ENCODE measurements at regions not wholly inside any gene's neighbourhood (a gene's known extent, or its start where the extent isn't known, plus 50 kb on each side); places are given as distances from the start of the nearest gene placed in this dataset.
"Not testable (repeated sequence)": the region's sequence is repeated elsewhere in the genome, so short reads cannot be mapped to it uniquely, and the experiment has no call there.

- no peak for DNase-seq
- TF ChIP-seq GATA1 (IDR thresholded peaks at IDR 0.05; ENCODE audit: low read depth, low read length) (no peak), POLR2A (IDR thresholded peaks at IDR 0.05; ENCODE audit: low read length) (no peak)
These were observed 71.7 kb upstream of the CPSF6 start for GRCh38 chr12:69167648-69168165.

DNA sequence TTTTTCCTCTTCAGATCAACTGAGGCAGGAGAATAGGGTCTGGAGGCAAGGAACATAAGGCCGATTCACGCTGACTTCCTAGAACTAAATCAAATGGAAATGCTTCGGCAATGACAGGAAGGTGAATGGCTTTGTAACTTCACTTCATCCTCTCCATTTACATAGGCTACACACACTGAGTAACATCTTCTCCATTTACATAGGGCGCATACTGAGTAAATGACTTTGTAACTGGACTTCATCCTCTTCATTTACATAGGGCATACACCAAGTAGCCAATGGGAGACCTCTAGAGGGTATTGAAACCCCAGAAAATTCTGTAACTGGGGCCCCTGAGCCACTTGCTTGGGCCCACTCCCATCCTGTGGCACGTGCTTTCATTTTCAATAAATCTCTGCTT is 71.0 kb upstream of the CPSF6 start:
- DNase-seq: no peak
- TF ChIP-seq GATA1 (IDR thresholded peaks at IDR 0.05; ENCODE audit: low read depth, low read length) (no peak), POLR2A (IDR thresholded peaks at IDR 0.05; ENCODE audit: low read length) (no peak)

DNA sequence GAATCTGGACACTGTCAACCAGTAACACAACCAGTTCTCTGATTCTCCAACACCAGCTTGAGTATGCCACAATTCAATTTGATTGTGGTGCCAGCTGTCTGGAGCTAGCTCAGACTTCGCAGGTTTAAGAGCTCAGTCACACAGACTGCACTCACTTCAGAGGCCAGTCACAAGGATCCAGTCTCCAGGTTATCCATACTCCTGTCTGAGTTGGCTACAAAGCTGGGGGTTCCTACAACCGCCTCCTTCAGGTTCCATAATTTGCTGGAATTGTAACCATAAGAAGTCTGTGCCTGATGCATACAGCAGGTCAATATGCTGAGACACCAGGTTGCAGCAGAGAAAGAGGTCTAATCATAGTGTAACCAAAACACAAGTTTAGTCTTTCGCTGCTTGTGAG is 70.5 kb upstream of the CPSF6 start:
- TF ChIP-seq GATA1 (IDR thresholded peaks at IDR 0.05; ENCODE audit: low read depth, low read length) (no peak), POLR2A (IDR thresholded peaks at IDR 0.05; ENCODE audit: low read length) (no peak)
- no peak for DNase-seq

GRCh38 chr12:69170293-69170692 is 69.1 kb upstream of the CPSF6 start:
- no peak for DNase-seq
- TF ChIP-seq GATA1 (IDR thresholded peaks at IDR 0.05; ENCODE audit: low read depth, low read length): no peak
- TF ChIP-seq POLR2A (IDR thresholded peaks at IDR 0.05; ENCODE audit: low read length): no peak

- TF ChIP-seq GATA1 (IDR thresholded peaks at IDR 0.05; ENCODE audit: low read depth, low read length) (no peak), POLR2A (IDR thresholded peaks at IDR 0.05; ENCODE audit: low read length) (no peak)
- no peak for DNase-seq
These were observed 67.5 kb upstream of the CPSF6 start for GRCh38 chr12:69171881-69172280.

- DNase-seq: no peak
These were observed 66.9 kb upstream of the CPSF6 start for GRCh38 chr12:69172491-69172890.

GRCh38 chr12:69173368-69173767 is 66.0 kb upstream of the CPSF6 start:
- TF ChIP-seq GATA1 (IDR thresholded peaks at IDR 0.05; ENCODE audit: low read depth, low read length) (no peak), POLR2A (IDR thresholded peaks at IDR 0.05; ENCODE audit: low read length) (no peak)
- DNase-seq: no peak

More at GRCh38 chr12:69172491-69172890, 66.9 kb upstream of the CPSF6 start:
- no peak for TF ChIP-seq GATA1 (IDR thresholded peaks at IDR 0.05; ENCODE audit: low read depth, low read length)
- no peak for TF ChIP-seq POLR2A (IDR thresholded peaks at IDR 0.05; ENCODE audit: low read length)

DNA sequence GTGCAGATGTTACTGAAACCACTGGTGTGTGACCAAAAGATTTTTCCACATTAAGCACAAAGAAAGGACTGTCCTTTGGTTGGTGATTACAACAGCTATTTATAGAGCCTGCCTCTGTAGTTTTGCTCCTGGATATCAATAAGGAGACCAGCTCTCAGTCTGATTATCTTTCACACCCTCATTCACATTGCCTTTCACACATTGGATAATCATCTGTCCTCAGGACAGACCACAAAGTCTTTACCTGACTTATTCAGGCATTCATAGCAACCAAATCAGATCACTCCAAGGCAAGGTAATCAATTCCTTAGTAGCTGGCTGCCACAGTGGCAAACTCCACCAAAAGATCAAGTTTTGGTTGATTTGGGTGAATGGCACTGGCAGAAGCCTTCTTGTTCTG is 59.6 kb upstream of the CPSF6 start:
- TF ChIP-seq GATA1 (IDR thresholded peaks at IDR 0.05; ENCODE audit: low read depth, low read length) (no peak), POLR2A (IDR thresholded peaks at IDR 0.05; ENCODE audit: low read length) (no peak)
- peak in 1 of 2 experiments; percentile 73 for DNase-seq

DNA sequence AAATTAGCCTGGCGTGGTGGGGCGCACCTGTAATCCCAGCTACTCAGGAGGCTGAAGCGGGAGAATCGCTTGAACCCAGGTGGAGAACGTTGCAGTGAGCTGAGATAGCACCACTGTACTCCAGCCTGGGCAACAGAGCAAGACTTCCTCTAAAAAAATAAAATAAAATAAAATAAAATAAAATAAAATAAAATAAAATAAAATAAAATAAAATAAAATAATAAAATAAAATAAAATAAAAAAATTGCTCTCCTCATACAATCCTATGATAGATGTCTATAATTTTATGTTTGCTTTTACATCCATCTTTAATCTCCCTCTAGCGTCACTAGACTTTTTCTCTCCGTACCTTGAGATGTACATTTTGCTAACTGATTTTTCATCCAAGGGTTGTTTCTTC is 51.8 kb upstream of the CPSF6 start:
- DNase-seq: not testable (repeated sequence)

- DNase-seq: peak; percentile 25 to 30
- TF ChIP-seq POLR2A (IDR thresholded peaks at IDR 0.05; ENCODE audit: low read length) (no peak), GATA1 (IDR thresholded peaks at IDR 0.05; ENCODE audit: low read depth, low read length) (no peak)
These were observed 49.9 kb upstream of the CPSF6 start for GRCh38 chr12:69189378-69189978.
